ENCODE measurements at regions not wholly inside any gene's neighbourhood (a gene's known extent, or its start where the extent isn't known, plus 50 kb on each side); places are given as distances from the start of the nearest gene placed in this dataset.

DNA sequence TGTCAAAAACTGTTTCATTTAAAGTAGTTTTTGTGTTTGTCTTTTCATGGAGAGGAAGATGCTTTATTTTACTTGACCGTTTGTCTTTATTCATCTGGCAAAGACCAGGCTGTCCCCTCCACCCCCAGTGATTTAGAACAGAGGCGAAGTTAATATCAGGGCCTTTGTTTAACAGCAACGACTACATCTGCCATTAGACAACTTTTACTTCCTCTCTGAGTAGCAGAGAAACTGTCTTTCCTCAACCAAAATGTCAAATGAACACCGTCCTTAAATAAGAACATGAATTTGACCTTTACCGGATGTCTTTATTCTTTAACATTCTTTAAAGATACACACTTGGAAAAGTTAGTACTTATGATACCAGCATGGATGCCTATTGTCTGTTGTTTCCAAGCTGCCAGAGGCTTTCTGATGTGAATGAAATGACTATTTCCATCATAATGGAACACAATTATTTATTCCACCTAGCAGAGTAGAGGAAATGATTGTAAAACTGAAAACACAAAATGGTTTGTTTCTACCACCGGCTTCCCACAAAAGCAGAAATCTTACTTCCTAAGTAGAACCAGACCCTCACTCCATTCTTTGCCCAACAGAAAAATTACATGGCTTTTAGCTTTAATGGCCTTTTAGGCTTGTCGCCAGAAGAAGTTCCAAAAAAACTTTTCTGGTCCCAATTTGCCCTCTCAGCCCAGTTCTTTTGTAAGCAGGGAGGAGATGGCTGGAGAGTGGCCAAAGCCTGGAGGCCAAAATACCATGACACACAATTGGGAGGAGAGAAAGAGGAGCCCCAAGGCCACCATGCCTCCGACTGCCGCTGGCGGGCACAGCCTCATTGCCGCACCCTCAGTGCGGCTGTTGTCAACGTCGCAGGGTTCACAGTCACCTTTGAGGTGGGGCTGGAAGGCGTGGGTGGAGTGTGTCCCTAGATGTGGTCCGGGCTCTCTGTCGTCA is 168.5 kb downstream of the TEX36 start:
- peaks cover 22% of the 10 kb centered on the region for H3K9me3 ChIP-seq (ENCODE audit: control insufficient read depth, insufficient read depth, low read depth, low read length)
- H3K27ac ChIP-seq (ENCODE audit: low read depth, low read length): peak overlapping the region; percentile 56; the same call in 1 of the 2 replicates
- H3K27me3 ChIP-seq (ENCODE audit: control insufficient read depth, insufficient read depth, low read length): no peaks in the 10 kb centered on the region
- no peak overlapping the region for H3K4me3 ChIP-seq (ENCODE audit: low read depth, low read length)
- H3K9ac ChIP-seq (ENCODE audit: low read length): no peak overlapping the region
- H3K36me3 ChIP-seq (ENCODE audit: control insufficient read depth, insufficient read depth, low read length): no peaks in the 10 kb centered on the region
- peaks cover 20% of the 10 kb centered on the region for H3K4me1 ChIP-seq (ENCODE audit: control insufficient read depth, insufficient read depth, low read length)

- Histone ChIP-seq H3K36me3 (ENCODE audit: control insufficient read depth, insufficient read depth, low read length) (no peaks in the 10 kb centered on the region), H3K4me1 (ENCODE audit: control insufficient read depth, insufficient read depth, low read length) (peaks cover 20% of the 10 kb centered on the region), H3K9me3 (ENCODE audit: control insufficient read depth, insufficient read depth, low read depth, low read length) (peaks cover 17% of the 10 kb centered on the region; the same call in 1 of the 2 replicates), H3K27me3 (ENCODE audit: control insufficient read depth, insufficient read depth, low read length) (no peaks in the 10 kb centered on the region), H3K27ac (ENCODE audit: low read depth, low read length) (no peak overlapping the region), H3K9ac (ENCODE audit: low read length) (no peak overlapping the region), H3K4me3 (ENCODE audit: low read depth, low read length) (no peak overlapping the region)
Observed at GRCh38 chr10:125513429-125514182, 169.4 kb downstream of the TEX36 start.

DNA sequence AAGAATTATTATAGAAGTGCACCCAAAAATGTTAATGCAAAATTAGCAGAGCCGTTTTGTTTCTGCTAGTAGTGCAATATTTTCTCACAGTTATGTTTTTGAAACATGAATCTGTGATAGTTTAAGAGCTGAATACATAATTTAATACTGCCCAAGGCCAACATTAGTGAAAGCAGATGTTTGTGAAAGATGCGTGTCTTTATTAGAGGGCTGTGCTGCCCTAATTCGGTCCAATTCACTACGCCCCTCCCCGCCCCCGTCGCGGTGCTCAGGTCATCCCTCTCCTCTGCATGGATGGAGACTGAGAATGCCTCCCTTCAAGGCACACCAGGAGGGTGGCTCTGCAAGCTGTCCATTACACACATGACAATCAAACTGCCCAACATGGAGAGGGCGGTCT is 172.0 kb downstream of the TEX36 start:
- H3K9me3 ChIP-seq (ENCODE audit: control insufficient read depth, insufficient read depth, low read depth, low read length): peaks cover 14% of the 10 kb centered on the region; the same call in 1 of the 2 replicates
- no peaks in the 10 kb centered on the region for H3K36me3 ChIP-seq (ENCODE audit: control insufficient read depth, insufficient read depth, low read length)
- H3K4me3 ChIP-seq (ENCODE audit: low read depth, low read length): no peak overlapping the region
- H3K27me3 ChIP-seq (ENCODE audit: control insufficient read depth, insufficient read depth, low read length): no peaks in the 10 kb centered on the region
- H3K4me1 ChIP-seq (ENCODE audit: control insufficient read depth, insufficient read depth, low read length): peaks cover 20% of the 10 kb centered on the region
- no peak overlapping the region for H3K27ac ChIP-seq (ENCODE audit: low read depth, low read length)
- H3K9ac ChIP-seq (ENCODE audit: low read length): no peak overlapping the region

DNA sequence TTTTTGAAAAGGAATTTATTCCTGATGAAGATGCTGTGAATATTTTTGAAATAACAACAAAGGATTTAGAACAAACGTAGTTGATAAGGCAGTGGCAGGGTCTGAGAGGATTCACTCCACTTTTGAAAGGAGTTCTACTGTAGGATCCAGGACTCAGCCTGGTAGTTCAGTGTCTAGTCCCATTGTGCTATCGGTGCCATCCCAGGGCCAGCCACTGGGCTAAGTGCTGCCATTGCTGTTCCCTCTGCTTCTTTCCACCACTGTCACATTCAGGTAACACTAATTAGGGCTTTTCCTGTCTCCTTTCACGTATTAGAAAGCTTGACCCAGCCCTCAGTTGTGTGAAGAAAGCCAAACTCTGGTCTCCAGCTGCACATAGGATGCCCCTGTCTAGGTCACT is 177.3 kb downstream of the TEX36 start:
- no peak overlapping the region for H3K4me3 ChIP-seq (ENCODE audit: low read depth, low read length)
- H3K9me3 ChIP-seq (ENCODE audit: control insufficient read depth, insufficient read depth, low read depth, low read length): peaks cover 10% of the 10 kb centered on the region; the same call in 1 of the 2 replicates
- no peaks in the 10 kb centered on the region for H3K4me1 ChIP-seq (ENCODE audit: control insufficient read depth, insufficient read depth, low read length)
- no peak overlapping the region for H3K9ac ChIP-seq (ENCODE audit: low read length)
- H3K27ac ChIP-seq (ENCODE audit: low read depth, low read length): no peak overlapping the region
- H3K36me3 ChIP-seq (ENCODE audit: control insufficient read depth, insufficient read depth, low read length): no peaks in the 10 kb centered on the region
- H3K27me3 ChIP-seq (ENCODE audit: control insufficient read depth, insufficient read depth, low read length): no peaks in the 10 kb centered on the region

- H3K36me3 ChIP-seq (ENCODE audit: control insufficient read depth, insufficient read depth, low read length): no peaks in the 10 kb centered on the region
Observed at GRCh38 chr10:125502276-125502675, 180.7 kb downstream of the TEX36 start.

GRCh38 chr10:125495386-125495785 is 187.6 kb downstream of the TEX36 start:
- Histone ChIP-seq H3K4me3 (ENCODE audit: low read depth, low read length) (no peak overlapping the region), H3K9ac (ENCODE audit: low read length) (no peak overlapping the region), H3K27ac (ENCODE audit: low read depth, low read length) (no peak overlapping the region), H3K36me3 (ENCODE audit: control insufficient read depth, insufficient read depth, low read length) (no peaks in the 10 kb centered on the region), H3K9me3 (ENCODE audit: control insufficient read depth, insufficient read depth, low read depth, low read length) (no peaks in the 10 kb centered on the region), H3K27me3 (ENCODE audit: control insufficient read depth, insufficient read depth, low read length) (no peaks in the 10 kb centered on the region), H3K4me1 (ENCODE audit: control insufficient read depth, insufficient read depth, low read length) (no peaks in the 10 kb centered on the region)

More at GRCh38 chr10:125502276-125502675, 180.7 kb downstream of the TEX36 start:
- Histone ChIP-seq H3K9me3 (ENCODE audit: control insufficient read depth, insufficient read depth, low read depth, low read length) (0 out of 2 replicates have a peak, but pooled peaks cover 3% of the 10 kb centered on the region), H3K4me3 (ENCODE audit: low read depth, low read length) (no peak overlapping the region), H3K27ac (ENCODE audit: low read depth, low read length) (no peak overlapping the region), H3K27me3 (ENCODE audit: control insufficient read depth, insufficient read depth, low read length) (no peaks in the 10 kb centered on the region), H3K9ac (ENCODE audit: low read length) (no peak overlapping the region), H3K4me1 (ENCODE audit: control insufficient read depth, insufficient read depth, low read length) (no peaks in the 10 kb centered on the region)

DNA sequence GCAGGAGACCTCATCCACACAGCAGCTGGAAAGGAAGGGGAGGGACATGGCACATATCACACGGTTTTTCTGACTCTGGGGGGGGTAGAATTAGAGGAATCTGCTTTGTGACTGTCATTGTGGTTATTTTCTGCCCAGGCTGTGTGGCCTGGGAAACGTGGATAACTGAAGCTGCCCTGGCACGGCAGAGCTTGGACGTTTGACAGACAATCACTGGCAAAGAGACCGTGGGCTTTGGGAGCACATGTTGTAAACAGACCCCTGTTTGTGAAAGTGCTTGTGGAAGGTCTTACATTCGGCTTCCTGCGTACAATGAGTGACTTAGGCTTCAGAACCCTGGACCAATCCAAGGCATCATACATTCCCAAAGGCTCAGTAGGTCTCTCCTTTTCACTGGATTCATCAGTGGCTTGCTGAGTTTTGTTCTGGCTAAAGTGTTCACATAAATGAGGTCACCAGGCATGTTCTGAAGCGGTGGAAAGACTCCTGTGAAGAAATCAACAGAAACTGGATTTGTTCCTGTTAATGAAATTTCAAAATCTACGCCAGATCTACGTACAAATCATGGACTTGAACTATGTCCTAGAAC is 188.2 kb downstream of the TEX36 start:
- Histone ChIP-seq H3K4me3 (ENCODE audit: low read depth, low read length) (no peak overlapping the region), H3K9ac (ENCODE audit: low read length) (no peak overlapping the region), H3K27me3 (ENCODE audit: control insufficient read depth, insufficient read depth, low read length) (no peaks in the 10 kb centered on the region), H3K27ac (ENCODE audit: low read depth, low read length) (no peak overlapping the region), H3K4me1 (ENCODE audit: control insufficient read depth, insufficient read depth, low read length) (no peaks in the 10 kb centered on the region), H3K9me3 (ENCODE audit: control insufficient read depth, insufficient read depth, low read depth, low read length) (no peaks in the 10 kb centered on the region), H3K36me3 (ENCODE audit: control insufficient read depth, insufficient read depth, low read length) (no peaks in the 10 kb centered on the region)

DNA sequence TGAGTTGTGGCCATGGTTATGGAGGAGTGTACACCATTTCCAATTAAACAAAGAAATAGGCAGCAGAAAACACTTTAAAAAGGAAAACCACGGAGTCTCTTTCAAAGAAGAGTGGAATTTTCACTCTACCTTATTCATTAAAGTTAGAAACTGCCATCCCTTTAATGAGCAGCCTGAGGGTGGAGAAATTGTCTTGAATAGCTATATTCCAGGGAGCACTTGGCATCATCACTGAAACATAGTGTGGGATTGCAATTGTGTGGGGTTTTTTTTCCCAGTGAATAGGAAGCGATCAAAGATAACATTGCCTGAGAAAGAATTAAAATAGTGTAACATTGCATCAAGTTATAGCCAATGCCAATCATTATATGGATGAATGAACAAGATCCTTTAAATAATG is 191.6 kb downstream of the TEX36 start:
- Histone ChIP-seq H3K4me1 (ENCODE audit: control insufficient read depth, insufficient read depth, low read length) (no peaks in the 10 kb centered on the region), H3K36me3 (ENCODE audit: control insufficient read depth, insufficient read depth, low read length) (no peaks in the 10 kb centered on the region), H3K27me3 (ENCODE audit: control insufficient read depth, insufficient read depth, low read length) (no peaks in the 10 kb centered on the region), H3K9me3 (ENCODE audit: control insufficient read depth, insufficient read depth, low read depth, low read length) (no peaks in the 10 kb centered on the region), H3K9ac (ENCODE audit: low read length) (no peak overlapping the region), H3K27ac (ENCODE audit: low read depth, low read length) (no peak overlapping the region), H3K4me3 (ENCODE audit: low read depth, low read length) (no peak overlapping the region)

GRCh38 chr10:125489731-125490130 is 193.2 kb downstream of the TEX36 start:
- H3K9me3 ChIP-seq (ENCODE audit: control insufficient read depth, insufficient read depth, low read depth, low read length): no peaks in the 10 kb centered on the region
- no peaks in the 10 kb centered on the region for H3K36me3 ChIP-seq (ENCODE audit: control insufficient read depth, insufficient read depth, low read length)
- no peak overlapping the region for H3K27ac ChIP-seq (ENCODE audit: low read depth, low read length)
- H3K9ac ChIP-seq (ENCODE audit: low read length): no peak overlapping the region
- H3K27me3 ChIP-seq (ENCODE audit: control insufficient read depth, insufficient read depth, low read length): no peaks in the 10 kb centered on the region
- no peak overlapping the region for H3K4me3 ChIP-seq (ENCODE audit: low read depth, low read length)
- H3K4me1 ChIP-seq (ENCODE audit: control insufficient read depth, insufficient read depth, low read length): no peaks in the 10 kb centered on the region

GRCh38 chr10:125485665-125486064 is 197.3 kb downstream of the TEX36 start:
- Histone ChIP-seq H3K36me3 (ENCODE audit: control insufficient read depth, insufficient read depth, low read length) (no peaks in the 10 kb centered on the region), H3K4me3 (ENCODE audit: low read depth, low read length) (no peak overlapping the region), H3K4me1 (ENCODE audit: control insufficient read depth, insufficient read depth, low read length) (peaks cover 15% of the 10 kb centered on the region), H3K27ac (ENCODE audit: low read depth, low read length) (no peak overlapping the region), H3K27me3 (ENCODE audit: control insufficient read depth, insufficient read depth, low read length) (no peaks in the 10 kb centered on the region), H3K9ac (ENCODE audit: low read length) (no peak overlapping the region), H3K9me3 (ENCODE audit: control insufficient read depth, insufficient read depth, low read depth, low read length) (no peaks in the 10 kb centered on the region)

Measured in HUES6 (cell line).